NCI-H1048 (cell line): ENCODE measurements at regions not wholly inside any gene's neighbourhood (a gene's known extent, or its start where the extent isn't known, plus 50 kb on each side); places are given as distances from the start of the nearest gene placed in this dataset.

Source experiments
- DNase-seq: peaks from one replicate; lab custom pipeline; 2025; lab: John Stamatoyannopoulos, UW

DNA sequence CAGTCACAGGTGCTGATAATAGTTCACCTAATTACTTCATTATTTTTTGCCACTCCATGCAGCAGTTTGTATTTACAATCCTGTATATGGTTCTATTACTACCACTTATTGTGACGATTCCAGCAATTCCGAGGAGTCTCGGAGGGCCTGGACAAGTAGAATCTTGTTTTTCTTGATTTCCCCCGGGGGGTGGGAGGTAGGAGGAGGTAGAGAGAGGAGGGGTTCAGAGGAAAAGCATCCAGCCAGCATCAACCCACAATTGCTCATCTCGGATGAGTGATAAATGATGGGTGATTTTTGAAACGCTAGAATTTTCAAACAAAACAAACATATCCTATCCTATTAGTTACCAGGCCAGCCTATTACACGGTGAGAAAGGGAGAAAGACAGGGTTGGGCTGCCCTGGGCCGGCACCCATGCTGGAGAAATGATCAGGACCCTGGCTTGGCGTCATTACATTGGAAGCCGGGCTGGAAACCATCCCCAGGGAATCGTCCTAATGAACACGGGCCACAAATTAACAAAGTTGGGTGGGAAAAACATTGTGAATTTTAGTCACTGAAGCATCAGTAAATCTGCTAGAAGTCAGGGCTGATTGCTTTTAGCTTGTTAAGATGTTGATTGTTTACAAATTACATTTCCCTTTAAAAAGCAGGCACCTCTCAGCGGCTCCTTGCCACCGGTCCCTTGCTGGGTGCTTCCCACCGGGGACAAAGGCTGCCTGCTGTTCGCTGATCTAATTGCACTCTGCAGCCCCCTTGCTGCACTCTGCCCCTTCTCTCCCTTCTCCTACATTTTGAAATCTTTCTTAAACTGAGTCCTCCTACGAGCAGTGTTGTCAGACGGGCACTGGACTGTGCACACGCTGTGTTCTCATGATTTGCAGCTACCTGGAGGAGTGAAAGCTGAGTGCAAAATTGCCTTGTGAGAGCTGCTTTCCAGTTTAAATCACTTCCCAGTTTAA, 95.5 kb downstream of the FAM204A start:
- no peak for DNase-seq

DNA sequence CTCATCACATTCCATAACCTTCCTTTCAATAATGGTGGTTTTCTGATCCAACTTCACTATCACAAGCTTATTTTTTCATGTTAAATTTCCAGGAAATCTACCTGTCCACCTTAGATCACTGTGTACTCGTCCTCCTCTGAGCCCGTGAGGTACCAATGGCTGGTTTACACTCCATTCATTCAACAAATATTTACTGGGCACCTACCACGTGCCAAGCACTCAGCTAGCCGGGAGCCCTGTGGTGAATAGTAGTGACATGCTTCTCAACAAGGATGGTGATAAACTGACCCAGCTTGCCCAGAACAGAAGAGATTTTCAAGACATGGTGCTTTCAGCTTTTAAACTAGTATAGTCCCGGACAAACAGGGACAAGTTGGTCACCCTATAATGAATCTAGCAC, 98.2 kb downstream of the FAM204A start:
- DNase-seq, result no peak

DNA sequence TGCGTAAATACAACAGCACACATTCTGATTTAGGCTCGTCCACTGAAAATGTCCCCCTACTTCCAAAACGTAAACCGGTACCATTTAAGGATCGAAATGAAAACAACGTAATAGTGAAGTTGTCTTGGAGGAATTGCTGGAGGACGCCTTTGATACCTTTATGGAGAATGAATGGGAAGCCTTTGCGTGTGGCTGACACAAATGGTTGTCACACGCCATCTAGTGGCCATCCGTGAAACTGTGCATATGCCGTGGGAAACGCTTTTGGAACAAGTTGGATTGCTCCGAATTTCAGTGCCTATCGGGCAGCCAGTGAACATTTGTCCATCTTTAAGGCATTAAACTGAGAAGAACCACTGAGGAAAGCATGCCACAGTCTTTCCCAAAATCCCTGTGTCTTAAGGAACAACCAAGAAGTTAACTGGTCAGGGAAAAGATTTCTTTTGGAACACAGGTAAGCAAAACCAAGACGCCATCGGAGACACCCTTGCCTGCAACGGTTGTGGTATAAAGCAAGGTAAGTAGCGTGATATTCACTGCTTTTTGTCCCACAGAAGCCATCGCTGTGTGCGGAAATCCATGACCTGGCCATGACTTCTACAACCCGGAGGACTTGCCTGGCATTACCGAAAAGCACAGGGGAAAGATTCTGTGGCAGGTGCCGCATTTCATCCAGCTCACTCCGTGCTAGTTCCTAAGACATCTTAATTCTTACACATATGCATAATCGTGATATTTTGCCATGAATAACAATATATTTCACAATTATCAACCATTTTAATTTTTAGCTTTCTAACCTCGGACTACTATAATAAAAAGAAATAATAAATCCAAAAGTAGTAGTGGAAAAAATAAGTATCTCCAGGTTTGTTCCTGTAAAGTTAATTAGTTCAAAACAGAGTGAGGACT, 100.6 kb downstream of the FAM204A start:
- peak; percentile 28 for DNase-seq

DNA sequence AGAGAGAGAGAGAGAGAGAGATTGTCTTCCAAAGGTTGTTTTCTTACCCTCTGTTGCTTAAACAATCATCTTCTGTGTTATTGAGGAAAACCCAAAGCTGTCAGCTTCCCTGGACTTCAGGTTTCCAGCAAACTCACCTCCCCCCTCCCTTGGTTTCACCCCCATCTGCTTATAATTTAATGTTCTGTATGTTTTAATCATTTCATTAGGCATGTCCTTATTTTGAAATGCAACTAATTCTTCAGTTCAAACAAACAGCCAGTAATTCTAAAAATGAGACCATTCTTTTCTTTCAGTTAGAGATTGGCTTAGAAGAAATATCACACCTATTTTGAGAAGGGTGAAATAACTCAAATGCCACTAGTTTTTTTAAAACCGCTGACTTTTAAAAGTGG, 102.9 kb downstream of the FAM204A start:
- no peak for DNase-seq

DNA sequence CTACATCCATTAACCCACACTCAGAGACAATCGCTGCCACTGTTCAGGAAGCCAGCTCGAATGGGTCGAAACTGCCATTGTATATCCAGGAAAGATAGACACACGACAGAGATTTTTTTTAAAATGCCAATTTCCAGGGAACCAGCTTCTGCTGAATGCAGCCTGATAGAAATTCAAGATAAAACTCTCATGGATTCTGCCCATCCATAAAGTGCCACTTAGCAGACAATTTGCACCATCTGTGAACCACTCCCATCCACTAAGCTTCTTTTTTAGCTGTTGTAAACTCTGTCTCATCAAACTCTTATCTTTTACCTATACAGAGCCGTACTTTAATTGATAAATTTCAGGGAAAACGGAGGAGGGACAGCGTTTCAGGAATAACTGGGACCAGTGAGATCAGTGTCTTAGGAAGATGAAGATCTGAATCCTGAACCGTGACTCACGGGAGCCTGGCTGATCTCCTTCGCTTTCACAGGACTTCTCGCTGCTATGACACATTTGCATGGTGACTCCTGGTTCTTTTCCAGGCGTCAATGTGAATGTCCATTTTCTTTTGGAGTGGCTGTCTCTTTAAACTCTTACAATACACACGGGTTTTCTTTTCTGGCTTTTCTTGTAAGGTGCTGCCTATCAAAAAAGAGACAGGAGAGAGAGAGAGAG, 103.4 kb downstream of the FAM204A start:
- no peak for DNase-seq

DNA sequence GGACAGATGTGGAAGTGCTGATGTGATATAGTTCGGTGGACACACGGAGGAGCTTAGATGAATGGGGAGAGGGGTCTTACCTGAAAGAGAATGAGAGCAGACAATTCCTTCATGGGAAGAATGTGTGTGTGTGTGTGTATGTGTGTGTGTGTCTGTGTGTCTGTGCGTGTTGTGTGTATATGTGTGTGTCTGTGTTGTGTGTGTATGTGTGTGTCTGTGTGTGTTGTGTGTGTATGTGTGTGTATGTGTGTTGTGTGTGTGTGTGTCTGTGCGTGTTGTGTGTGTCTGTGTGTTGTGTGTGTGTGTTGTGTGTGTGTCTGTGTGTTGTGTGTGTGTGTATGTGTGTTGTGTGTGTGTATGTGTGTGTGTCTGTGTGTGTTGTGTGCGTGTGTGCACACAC, 104.2 kb downstream of the FAM204A start:
- DNase-seq, result no peak

DNA sequence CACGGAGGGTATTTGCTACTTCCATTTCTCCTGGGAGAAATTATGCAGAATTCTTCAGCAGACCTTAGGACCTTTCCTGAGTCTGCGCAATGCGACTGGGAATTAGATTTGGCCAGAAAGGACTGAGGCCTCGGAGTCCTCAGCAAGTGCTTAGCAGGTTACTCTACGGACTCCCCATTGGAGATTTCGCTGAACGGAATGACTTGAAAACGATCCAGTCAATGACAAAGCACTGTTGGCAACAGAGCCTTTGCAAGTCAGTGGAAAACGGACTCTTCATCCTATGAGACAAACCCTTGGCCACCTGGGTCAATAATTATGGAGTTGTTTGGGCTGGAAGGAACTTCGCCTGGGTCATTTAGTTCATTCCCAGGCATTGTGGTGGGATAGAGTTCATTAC, 107.4 kb downstream of the FAM204A start:
- no peak for DNase-seq

DNA sequence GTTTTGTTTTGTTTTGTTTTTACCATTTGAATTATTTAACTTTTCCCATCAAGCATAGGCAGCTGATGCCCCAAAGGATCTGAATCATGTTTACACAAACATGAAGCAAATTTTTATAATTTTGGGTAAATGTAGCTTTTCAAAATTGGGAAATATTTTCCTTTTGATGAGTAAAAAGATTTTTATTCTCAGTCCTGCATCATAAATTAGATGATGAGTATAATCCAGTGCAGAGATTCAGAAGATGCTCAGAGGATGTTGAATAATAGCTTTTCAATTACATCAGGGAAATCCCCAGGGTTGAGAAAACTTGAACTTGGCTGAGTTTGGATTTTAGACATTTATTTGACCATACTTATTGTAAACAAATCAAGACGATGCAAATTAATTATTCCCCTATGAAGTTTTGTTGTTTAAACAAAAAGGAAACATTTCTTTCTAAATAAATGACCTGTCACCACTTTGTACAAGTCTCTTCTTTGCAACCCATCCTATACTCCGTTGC, 121.7 kb downstream of the FAM204A start:
- no peak for DNase-seq

DNA sequence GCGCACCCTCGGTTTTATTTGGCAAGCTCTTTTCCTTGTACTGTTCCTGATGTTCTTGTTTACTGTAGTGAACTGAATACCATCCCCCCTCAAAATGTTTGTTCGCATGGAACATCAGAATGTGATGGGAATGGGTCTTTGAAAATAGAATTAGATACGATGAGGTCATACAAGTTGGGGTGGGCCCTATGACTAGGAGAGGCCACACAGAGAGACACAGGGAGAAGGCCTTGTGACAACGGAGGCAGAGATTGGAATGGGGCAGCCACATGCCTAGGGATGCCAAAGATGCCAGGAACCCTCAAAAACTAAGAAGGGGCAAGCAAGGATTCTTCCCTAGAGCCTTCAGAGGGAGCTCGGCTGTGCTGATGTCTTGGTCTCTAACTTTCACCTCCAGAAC, 123.6 kb downstream of the FAM204A start:
- DNase-seq, result no peak

DNA sequence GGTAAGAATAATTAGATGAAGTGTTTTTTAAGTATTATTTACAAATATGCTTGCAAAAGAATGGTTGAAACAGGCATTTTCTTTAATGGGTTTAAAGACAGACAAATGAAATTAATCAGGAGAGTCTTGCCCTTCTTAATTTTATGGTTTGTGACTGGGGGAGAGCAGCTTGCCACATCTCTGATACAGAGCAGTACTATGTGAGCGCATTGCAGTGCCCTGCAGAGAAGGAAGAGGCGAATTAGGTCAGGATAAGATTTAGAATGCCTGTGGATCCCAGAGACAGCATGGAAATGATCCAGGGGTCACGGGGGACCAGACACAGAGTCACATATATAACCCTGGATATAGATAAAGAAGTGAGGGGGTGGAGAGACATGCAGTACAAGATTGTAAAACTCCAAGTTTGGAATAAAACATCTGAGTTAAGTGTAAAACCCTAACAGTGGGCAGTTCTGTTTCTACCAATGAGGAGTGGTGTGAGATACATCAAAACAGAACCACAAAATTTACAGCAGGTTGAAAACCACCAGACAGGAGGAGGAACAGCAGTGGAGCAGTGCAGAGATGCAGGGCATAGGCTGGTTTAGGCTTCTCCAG, 125.5 kb downstream of the FAM204A start:
- DNase-seq, result no peak

DNA sequence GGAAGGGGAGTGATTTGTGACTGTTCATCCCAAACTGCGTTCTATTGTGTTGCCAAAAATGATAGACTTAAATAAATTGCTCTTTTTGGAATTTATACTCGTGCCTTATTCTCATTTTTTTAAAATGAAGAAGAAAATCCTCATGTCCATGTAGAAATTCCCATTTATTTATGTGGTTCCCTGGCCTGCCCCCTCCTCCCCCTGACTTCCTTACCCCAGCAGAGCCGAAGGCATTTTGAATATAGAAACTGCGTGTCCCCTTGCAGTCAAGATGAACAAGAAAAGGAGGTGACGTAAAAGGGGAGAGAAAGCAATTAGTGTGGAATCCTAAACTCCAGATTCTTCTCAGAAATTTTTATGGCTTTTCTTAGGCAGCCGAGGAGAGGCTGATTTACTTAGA, 126.1 kb downstream of the FAM204A start:
- DNase-seq, result no peak

DNA sequence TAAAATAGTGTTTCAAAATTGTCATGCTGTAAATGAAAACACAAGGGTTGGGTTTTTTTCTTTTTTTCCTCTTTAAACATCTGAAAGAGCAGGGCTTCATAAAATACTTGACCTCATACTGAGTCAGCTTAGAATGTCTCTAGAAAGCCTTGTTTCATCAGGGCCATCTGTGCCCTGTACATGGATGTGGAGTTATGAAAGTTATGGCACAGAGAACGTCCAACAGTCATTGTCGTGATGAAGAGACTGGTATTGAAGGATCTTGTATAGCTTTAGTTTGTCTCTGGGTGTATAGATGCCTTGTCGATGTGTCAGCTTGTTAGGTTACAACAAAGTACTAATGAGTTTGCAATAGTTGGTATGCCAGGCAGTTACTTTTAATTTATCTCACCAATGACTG, 127.3 kb downstream of the FAM204A start:
- DNase-seq, result no peak

DNA sequence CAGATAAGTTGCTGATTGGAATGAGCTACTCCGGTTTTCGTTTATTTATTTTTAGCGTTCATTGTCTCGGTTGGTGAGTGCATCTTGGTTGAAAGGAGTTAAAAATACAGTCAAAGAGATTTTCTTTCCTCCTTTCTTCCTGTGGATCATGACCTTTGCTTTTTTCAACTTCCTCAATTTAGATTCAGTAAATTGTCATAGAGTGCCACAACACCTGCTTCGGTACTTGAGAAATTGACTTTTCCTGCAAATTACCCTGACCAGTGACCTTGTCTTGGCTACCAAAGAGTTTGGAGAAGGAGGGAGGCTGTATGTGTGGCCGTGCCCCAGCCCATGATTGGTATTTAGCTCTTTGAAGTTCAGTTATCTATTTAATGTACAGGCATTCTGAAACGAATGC, 128.7 kb downstream of the FAM204A start:
- DNase-seq, result no peak

DNA sequence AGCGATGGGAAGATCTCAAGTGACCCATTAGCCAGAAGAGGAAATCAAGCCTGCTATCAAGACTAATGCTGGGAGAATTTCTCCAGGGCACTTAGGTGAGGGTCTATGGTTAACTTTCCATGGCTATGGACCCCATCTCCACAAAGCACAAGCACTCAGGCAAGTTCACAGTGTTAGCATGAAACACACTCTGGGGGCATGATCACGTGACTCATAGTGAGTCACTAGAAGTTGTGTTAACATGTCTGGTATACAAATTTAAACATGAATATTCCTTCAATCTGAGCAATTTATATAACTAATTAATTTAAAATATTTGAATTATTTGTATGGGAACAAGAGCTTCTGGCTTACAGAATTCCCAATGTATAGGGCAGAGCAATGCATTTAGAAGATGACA, 131.8 kb downstream of the FAM204A start:
- DNase-seq, result no peak

DNA sequence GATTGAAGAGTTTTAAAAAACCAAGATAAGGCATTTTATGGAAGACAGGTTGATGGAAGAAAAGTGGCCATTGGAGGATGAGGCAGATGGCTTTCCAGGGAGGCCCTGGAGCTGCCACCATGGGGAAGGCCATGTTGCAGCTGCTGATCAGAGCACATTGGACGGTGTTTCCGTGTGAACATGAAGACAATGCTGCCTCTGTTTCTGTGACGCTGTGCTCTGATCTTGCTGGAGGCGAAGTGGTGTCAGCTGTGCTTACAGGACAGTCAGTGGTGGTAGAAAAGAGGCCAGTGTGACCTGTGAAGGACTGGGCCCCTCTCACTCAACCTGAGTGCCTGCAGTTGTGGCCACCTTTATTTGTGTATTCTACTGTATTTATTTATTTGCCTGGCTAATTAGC, 132.9 kb downstream of the FAM204A start:
- DNase-seq, result peak; percentile 12

DNA sequence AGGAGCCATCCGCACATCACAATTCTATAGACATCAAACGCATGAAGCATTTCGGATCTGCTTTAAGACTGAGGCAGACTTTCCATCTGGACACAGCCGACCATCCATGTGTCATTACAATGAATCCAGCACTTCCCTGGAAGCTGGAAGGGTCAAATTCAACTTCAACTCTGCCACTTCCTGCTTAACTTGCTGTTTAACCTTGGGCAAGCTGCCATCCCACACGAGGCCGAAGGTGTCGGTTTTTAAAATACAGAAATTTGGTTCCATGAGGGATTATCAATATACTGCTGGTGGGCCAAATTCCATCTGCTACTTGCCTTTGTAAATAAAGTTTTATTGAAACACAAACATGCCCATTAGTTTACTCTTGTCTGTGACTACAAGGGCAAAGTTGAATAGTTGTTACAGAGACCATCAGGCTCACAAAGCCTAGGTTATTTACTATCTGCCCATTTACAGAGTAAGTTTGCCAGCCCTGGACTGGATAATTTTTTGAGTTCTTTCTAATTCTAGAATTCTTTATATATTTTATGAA, 134.6 kb downstream of the FAM204A start:
- no peak for DNase-seq

DNA sequence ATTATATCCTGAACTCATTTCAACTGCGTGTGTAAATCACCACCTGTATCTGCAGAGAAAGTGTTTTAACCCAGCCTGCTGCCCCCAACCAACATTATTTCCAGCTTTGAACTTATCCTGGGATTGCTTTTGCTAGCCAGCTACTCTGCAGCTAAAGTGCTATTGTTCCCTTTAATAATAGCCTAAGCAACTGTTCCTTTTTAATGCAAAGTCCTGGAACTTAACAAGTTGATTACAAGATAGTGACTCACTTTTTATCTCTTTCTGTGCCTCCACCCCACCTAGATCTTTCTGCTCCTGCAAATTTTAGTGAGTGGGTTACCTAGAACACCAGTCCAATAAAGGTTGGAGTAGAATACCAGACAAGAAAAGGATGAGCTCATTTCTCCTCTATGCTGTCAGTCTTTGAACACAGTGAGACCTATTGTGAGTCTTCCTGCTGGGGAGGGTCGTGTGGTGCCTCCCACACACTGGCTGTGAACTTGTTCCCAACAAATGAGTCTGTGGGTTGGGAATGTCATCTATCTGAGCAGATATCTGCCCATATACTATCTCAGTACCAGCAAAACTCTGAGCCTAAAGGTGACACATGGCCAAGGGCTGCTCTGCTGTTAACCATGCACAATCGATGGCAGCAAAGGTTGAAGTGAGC, 137.7 kb downstream of the FAM204A start:
- no peak for DNase-seq

DNA sequence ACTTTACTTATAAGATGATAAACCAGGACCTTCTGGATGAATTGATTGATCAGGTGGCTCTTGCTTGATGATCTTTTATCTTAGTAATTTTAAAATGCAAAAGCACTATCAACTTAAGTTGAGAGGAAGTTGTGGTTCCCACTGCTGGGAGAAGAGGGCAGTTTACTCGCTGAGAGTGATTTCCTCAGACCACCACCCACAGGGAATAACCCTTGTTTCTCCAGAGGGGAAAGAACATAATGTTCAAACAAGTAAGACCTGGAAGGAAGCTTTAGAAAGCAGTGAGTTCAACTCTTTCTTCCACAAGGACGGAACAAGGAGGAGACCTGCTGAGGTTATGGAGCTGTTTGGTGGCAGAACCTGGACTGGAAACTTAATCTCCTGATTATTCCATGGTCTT, 138.7 kb downstream of the FAM204A start:
- no peak for DNase-seq

DNA sequence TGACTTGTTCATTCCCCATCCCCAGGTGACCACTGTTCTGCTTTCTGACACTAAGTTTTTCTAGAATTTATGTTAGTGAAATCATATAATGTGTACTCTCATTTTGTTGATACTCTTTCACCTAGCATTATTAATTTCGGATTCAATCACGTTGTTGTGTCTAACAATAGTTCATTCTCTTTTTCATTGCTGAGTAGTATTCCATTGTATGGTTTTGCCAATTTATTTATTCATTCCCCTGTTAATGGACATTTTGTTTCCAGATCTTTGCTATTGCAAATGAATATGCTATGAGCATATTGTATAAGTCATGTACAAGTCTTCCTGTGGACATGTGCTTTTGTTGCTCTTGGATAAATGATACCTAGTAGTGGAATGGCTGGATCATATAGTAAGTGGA, 146.4 kb downstream of the FAM204A start:
- no peak for DNase-seq

DNA sequence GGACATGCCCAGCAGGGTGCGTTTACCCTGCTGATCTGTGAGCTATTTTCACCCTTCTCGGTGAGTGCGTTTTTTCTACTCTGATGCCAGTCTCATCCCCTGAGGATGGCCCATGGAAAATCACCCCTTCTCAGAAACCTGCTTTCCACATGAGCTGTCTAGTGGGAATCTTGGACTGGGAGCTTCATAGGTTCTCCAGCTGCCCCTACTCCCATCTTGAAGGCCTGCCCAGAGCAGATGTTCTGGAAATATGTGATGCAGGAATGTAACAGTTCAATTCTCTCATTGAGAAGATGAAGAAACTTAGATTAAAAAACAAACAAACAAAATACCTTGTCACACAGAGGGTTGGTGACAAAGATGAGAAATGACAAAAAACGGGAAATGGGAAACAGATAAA, 146.9 kb upstream of the RAB11FIP2 start:
- DNase-seq, result no peak

DNA sequence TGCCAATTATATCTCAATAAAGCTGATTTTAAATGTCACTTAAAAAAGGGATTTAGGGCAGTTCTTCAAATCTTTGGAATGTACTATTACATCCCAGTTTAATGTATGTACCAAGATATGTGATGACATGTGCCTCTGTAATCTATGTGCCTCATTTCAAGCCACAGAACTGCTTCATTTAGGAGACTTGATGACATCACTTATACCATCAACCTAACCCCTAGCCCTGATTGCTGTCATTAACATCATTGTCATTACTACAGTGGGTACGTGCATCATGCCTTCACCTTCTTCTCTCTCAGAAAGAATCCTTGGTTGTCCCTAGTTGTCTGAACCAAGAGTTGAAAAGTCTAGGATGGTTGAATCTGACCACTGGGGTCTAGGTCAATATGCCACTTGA, 134.3 kb upstream of the RAB11FIP2 start:
- DNase-seq, result no peak
